H1 (cell line): ENCODE measurements at regions not wholly inside any gene's neighbourhood (a gene's known extent, or its start where the extent isn't known, plus 50 kb on each side); places are given as distances from the start of the nearest gene placed in this dataset.
A peak's percentile ranks its signal among the peaks of the same experiment; 100 is the strongest.

Source experiments
- CTCF ChIA-PET: fragments of 300-600 bp; sonication (Branson Sonifier 250); formaldehyde crosslinking; loops from one replicate; lab custom pipeline; 2021; ENCODE audit not compliant: partially characterized antibody; lab: Charles Lee
- POLR2A ChIA-PET: fragments of 300-600 bp; sonication (Branson Sonifier 250); formaldehyde crosslinking; loops from one replicate; lab custom pipeline; 2021; ENCODE audit warnings: inconsistent platforms; ENCODE audit not compliant: partially characterized antibody; lab: Charles Lee
- DNase-seq, 2 experiments: peaks; one replicate each; pipeline versions ENCODE4 v3.0.0 to v3.0.0-alpha.2; 2010 to 2022; ENCODE audit warnings: low spot score in 2 of 2, low read depth in 1 of 2, mixed read lengths in 1 of 2
- FAIRE-seq: peaks from 2 replicates; lab custom pipeline; 2011; peaks lifted over from hg19 to GRCh38; lab: Jason Lieb, UNC
- H2AFZ ChIP-seq: 2 replicates; pipeline ENCODE4 v1.8.1; 2012; ENCODE audit warnings: low read length, inconsistent platforms
- H2AK5ac ChIP-seq: 2 replicates; pipeline ENCODE4 v1.6.1; 2013; ENCODE audit warnings: low read depth, low read length
- H2BK120ac ChIP-seq: replicated peaks from 2 replicates; pipeline ENCODE3; 2013; ENCODE audit warnings: low read depth, low read length, inconsistent platforms
- H2BK12ac ChIP-seq: 2 replicates; pipeline ENCODE4 v1.6.1; 2013; ENCODE audit warnings: low read depth, low read length
- H2BK15ac ChIP-seq: 2 replicates; pipeline ENCODE4 v1.6.1; 2013; ENCODE audit warnings: low read length
- H2BK20ac ChIP-seq: 2 replicates; pipeline ENCODE4 v1.6.1; 2013; ENCODE audit warnings: low read length
- H2BK5ac ChIP-seq: 2 replicates; pipeline ENCODE4 v1.6.1; 2013; ENCODE audit warnings: low read depth, low read length
- H3K14ac ChIP-seq: 2 replicates; pipeline ENCODE4 v1.6.1; 2013; ENCODE audit warnings: inconsistent platforms; ENCODE audit not compliant: insufficient read length
- H3K18ac ChIP-seq: 2 replicates; pipeline ENCODE4 v1.6.1; 2013; ENCODE audit warnings: low read length; ENCODE audit errors: extremely low read depth
- H3K23ac ChIP-seq: 2 replicates; pipeline ENCODE4 v1.6.1; 2013; ENCODE audit warnings: inconsistent platforms; ENCODE audit not compliant: insufficient read length
- H3K23me2 ChIP-seq: 2 replicates; pipeline ENCODE4 v1.6.1; 2013; ENCODE audit warnings: low read depth, low read length
- H3K27ac ChIP-seq: 2 replicates; pipeline ENCODE4 v1.6.1; 2011; ENCODE audit warnings: low read depth, low read length, inconsistent platforms
- H3K27me3 ChIP-seq, 4 experiments: replicated peaks in 1 of 4; 1 replicate in 1 of 4; 2 replicates in 3 of 4; pipeline versions ENCODE4 v1.6.1 to v1.8.1; 2011 to 2013; ENCODE audit warnings: low read length in 3 of 4, mild to moderate bottlenecking in 3 of 4, inconsistent platforms in 2 of 4, mixed read lengths in 2 of 4, moderate library complexity in 1 of 4; ENCODE audit not compliant: control insufficient read depth in 3 of 4, insufficient read depth in 3 of 4; ENCODE audit errors: extremely low read depth in 1 of 4
- H3K36me3 ChIP-seq, 4 experiments: 2 replicates each; pipeline versions ENCODE4 v1.6.1 to v1.8.1; 2011 to 2013; ENCODE audit warnings: mild to moderate bottlenecking in 4 of 4, low read length in 3 of 4, moderate library complexity in 2 of 4, control low read depth in 1 of 4, inconsistent platforms in 1 of 4; ENCODE audit not compliant: insufficient read depth in 4 of 4, control insufficient read depth in 2 of 4
- H3K4ac ChIP-seq: replicated peaks from 2 replicates; pipeline ENCODE3; 2013; ENCODE audit warnings: low read length, low read depth, mixed read lengths, inconsistent platforms; ENCODE audit not compliant: insufficient read length
- H3K4me1 ChIP-seq, 4 experiments: replicated peaks in 1 of 4; 1 replicate in 1 of 4; 2 replicates in 3 of 4; pipeline versions ENCODE4 v1.6.1 to v1.8.1; 2011 to 2013; ENCODE audit warnings: low read length in 3 of 4, inconsistent platforms in 2 of 4, mixed read lengths in 1 of 4; ENCODE audit not compliant: insufficient read depth in 4 of 4, control insufficient read depth in 3 of 4
- H3K4me2 ChIP-seq, 2 experiments: 2 replicates each; pipeline versions ENCODE4 v1.6.1 to v1.8.1; 2011 to 2013; ENCODE audit warnings: low read depth in 2 of 2, low read length in 2 of 2, control low read depth in 1 of 2, inconsistent platforms in 1 of 2, mild to moderate bottlenecking in 1 of 2; ENCODE audit not compliant: insufficient read depth in 1 of 2
- H3K4me3 ChIP-seq, 4 experiments: fragments of 200-600, 300-600 bp in 1 of 4; sonication (generic), shearing (Covaris generic), sonication (Bioruptor Twin) in 1 of 4; 2 replicates each; pipeline versions ENCODE4 v1.5.1 to v1.8.1; 2011 to 2016; ENCODE audit warnings: low read length in 4 of 4, low read depth in 3 of 4, control low read depth in 2 of 4, inconsistent platforms in 2 of 4, mild to moderate bottlenecking in 2 of 4, mixed read lengths in 1 of 4, moderate library complexity in 1 of 4; ENCODE audit not compliant: insufficient read depth in 2 of 4; ENCODE audit errors: extremely low read depth in 1 of 4
- H3K56ac ChIP-seq: replicated peaks from 2 replicates; pipeline ENCODE3; 2013; ENCODE audit warnings: low read depth, mild to moderate bottlenecking, mixed read lengths, low read length, inconsistent platforms; ENCODE audit not compliant: insufficient read length
- H3K79me1 ChIP-seq: 2 replicates; pipeline ENCODE4 v1.6.1; 2013; ENCODE audit warnings: low read depth, low read length, control low read depth
- H3K79me2 ChIP-seq, 2 experiments: 2 replicates each; pipeline versions ENCODE4 v1.6.1 to v1.8.1; 2012 to 2013; ENCODE audit warnings: low read length in 2 of 2, mild to moderate bottlenecking in 2 of 2, inconsistent platforms in 1 of 2; ENCODE audit not compliant: insufficient read depth in 2 of 2, control insufficient read depth in 1 of 2
- H3K9ac ChIP-seq, 4 experiments: replicated peaks in 1 of 4; 1 replicate in 1 of 4; 2 replicates in 3 of 4; pipeline versions ENCODE4 v1.6.1 to v1.8.1; 2011 to 2013; ENCODE audit warnings: low read depth in 3 of 4, low read length in 3 of 4, control low read depth in 2 of 4, mild to moderate bottlenecking in 2 of 4, moderate library complexity in 2 of 4, inconsistent platforms in 1 of 4; ENCODE audit errors: extremely low read depth in 1 of 4
- H3K9me3 ChIP-seq, 2 experiments: 2 replicates each; pipeline versions ENCODE4 v1.6.1 to v1.8.1; 2012 to 2013; ENCODE audit warnings: mild to moderate bottlenecking in 2 of 2, moderate library complexity in 2 of 2, control low read depth in 1 of 2, inconsistent platforms in 1 of 2, low read depth in 1 of 2, low read length in 1 of 2, mixed read lengths in 1 of 2; ENCODE audit not compliant: insufficient read depth in 2 of 2
- H4K20me1 ChIP-seq, 2 experiments: replicated peaks in 1 of 2; 2 replicates each; pipeline versions ENCODE3 to v1.8.1; 2011 to 2013; ENCODE audit warnings: inconsistent platforms in 2 of 2, low read length in 2 of 2, mild to moderate bottlenecking in 1 of 2; ENCODE audit not compliant: insufficient read depth in 2 of 2, control insufficient read depth in 1 of 2
- H4K5ac ChIP-seq: 2 replicates; pipeline ENCODE4 v1.6.1; 2013; ENCODE audit warnings: low read length, low read depth, mixed read lengths, inconsistent platforms; ENCODE audit not compliant: insufficient read length
- H4K8ac ChIP-seq: 2 replicates; pipeline ENCODE4 v1.8.0; 2013; ENCODE audit warnings: mild to moderate bottlenecking, moderate library complexity, low read length, inconsistent platforms; ENCODE audit not compliant: insufficient read depth; ENCODE audit errors: extremely low read depth
- H4K91ac ChIP-seq: replicated peaks from 2 replicates; pipeline ENCODE3; 2013; ENCODE audit warnings: low read length, mixed read lengths, inconsistent platforms; ENCODE audit not compliant: insufficient read length
- ATF2 ChIP-seq: IDR thresholded peaks from 2 replicates; pipeline ENCODE4 v1.6.1; 2012; ENCODE audit warnings: low read length, inconsistent platforms
- CBX8 ChIP-seq: fragments of 300-800, 300-1000 bp; sonication (generic); IDR thresholded peaks from 2 replicates; pipeline ENCODE4 v1.7.1; 2016; ENCODE audit warnings: low read depth, low read length, borderline replicate concordance
- CTCF ChIP-seq, 3 experiments: IDR thresholded peaks; 1 replicate in 2 of 3; 2 replicates in 1 of 3; pipeline versions ENCODE4 v1.5.1 to v1.6.1; 2011; ENCODE audit warnings: low read length in 3 of 3, mild to moderate bottlenecking in 3 of 3, inconsistent platforms in 2 of 3, low read depth in 1 of 3, moderate library complexity in 1 of 3; ENCODE audit not compliant: insufficient read depth in 1 of 3; ENCODE audit errors: control extremely low read depth in 1 of 3
- EP300 ChIP-seq, 2 experiments: IDR thresholded peaks; 1 replicate in 1 of 2; 2 replicates in 1 of 2; pipeline ENCODE4 v1.6.1; 2011 to 2012; ENCODE audit warnings: low read depth in 2 of 2, low read length in 2 of 2, mild to moderate bottlenecking in 2 of 2, borderline replicate concordance in 1 of 2, inconsistent platforms in 1 of 2, moderate library complexity in 1 of 2
- GTF2F1 ChIP-seq: IDR thresholded peaks from 2 replicates; pipeline ENCODE4 v1.6.1; 2012; ENCODE audit warnings: low read depth, low read length, improper control_type of control experiment, borderline replicate concordance
- TAF1 ChIP-seq: IDR thresholded peaks from 2 replicates; pipeline ENCODE4 v1.6.1; 2011; ENCODE audit warnings: mild to moderate bottlenecking, low read depth, low read length
- TAF7 ChIP-seq: optimal IDR thresholded peaks from 2 replicates; pipeline ENCODE3; 2011; ENCODE audit warnings: low read depth, mild to moderate bottlenecking, inconsistent platforms, low read length, moderate library complexity, borderline replicate concordance
- TEAD4 ChIP-seq: IDR thresholded peaks from 2 replicates; pipeline ENCODE4 v1.6.1; 2012; ENCODE audit warnings: low read depth, low read length, inconsistent platforms, mixed read lengths
- WGBS, 2 experiments: shearing (Covaris generic) in 1 of 2; methylation state at CpG; one replicate each; pipeline versions ENCODE4 v1.1.6 to v1.1.7; 2013 to 2015; ENCODE audit warnings: low lambda C conversion rate in 2 of 2, mixed read lengths in 2 of 2, inconsistent platforms in 1 of 2, low coverage in 1 of 2, missing lambda C conversion rate in 1 of 2; ENCODE audit not compliant: insufficient replicate concordance in 2 of 2, insufficient coverage in 1 of 2, insufficient read length in 1 of 2; ENCODE audit errors: extremely low coverage in 1 of 2, missing lambda C conversion rate in 1 of 2; 5-methylcytosine and 5-hydroxymethylcytosine counted together

GRCh38 chr12:41917938-41918341 is 226.7 kb downstream of the GXYLT1 start:
- Histone ChIP-seq H3K79me1 (no peaks in the 10 kb centered on the region), H2BK120ac (no peak overlapping the region), H4K5ac (no peak overlapping the region), H4K91ac (no peak overlapping the region), H3K4me3 (peak overlapping the region in 1 of 4 experiments; percentile 26; a peak in 1 of 8 replicates), H2BK5ac (no peak overlapping the region), H3K56ac (no peak overlapping the region), H3K23ac (no peak overlapping the region), H4K8ac (no peak overlapping the region), H2BK15ac (no peak overlapping the region; the same call in 1 of the 2 replicates), H3K23me2 (no peaks in the 10 kb centered on the region; the same call in 1 of the 2 replicates), H3K36me3 (no peaks in the 10 kb centered on the region), H3K79me2 (no peaks in the 10 kb centered on the region), H3K9ac (no peak overlapping the region), H3K9me3 (no peaks in the 10 kb centered on the region), H2BK20ac (no peak overlapping the region), H3K27ac (no peak overlapping the region), H3K4me1 (peaks cover 0 to 12% (median 8%) of the 10 kb centered on the region in 4 experiments; a peak in 6 of 7 replicates), H3K27me3 (0 out of 7 replicates have a peak, but pooled peaks cover 0 to 3% (median 0%) of the 10 kb centered on the region in 4 experiments), H3K14ac (no peak overlapping the region), H4K20me1 (no peaks in the 10 kb centered on the region), H3K18ac (no peak overlapping the region), H3K4me2 (peak overlapping the region; percentile 3 to 35; a peak in 2 of 4 replicates), H2AK5ac (no peak overlapping the region), H2AFZ (no peak overlapping the region; the same call in 1 of the 2 replicates), H2BK12ac (no peak overlapping the region), H3K4ac (no peak overlapping the region)
- FAIRE-seq (no peak), DNase-seq (no peak)
- WGBS, 2 experiments, result 42% methylated on average over 5 of the region's 5 CpGs; no CpG with 5 or more reads in 1 of the 2 experiments
- ChIA-PET POLR2A (interaction anchor here (1.8 kb wide), 1 partner anchor 12 kb away, joined by 4 read pairs; no protein-coding TSS in a partner anchor), CTCF (no interaction called here)
- no peak for TF ChIP-seq ATF2
- no peak for TF ChIP-seq GTF2F1
- TF ChIP-seq EP300 (IDR thresholded peaks at IDR 0.05; ENCODE audit: borderline replicate concordance in 1 of 2, low read depth in 2 of 2, low read length in 2 of 2), result no peak
- no peak for TF ChIP-seq CBX8
- no peak for TF ChIP-seq TAF7
- TF ChIP-seq TAF1, result no peak
- TF ChIP-seq TEAD4, result no peak
- no peak for TF ChIP-seq CTCF (IDR thresholded peaks at IDR 0.05; ENCODE audit: control extremely low read depth in 1 of 3, insufficient read depth in 1 of 3, low read depth in 1 of 3, low read length in 3 of 3)
